Caco-2 (cell line): ENCODE measurements at regions not wholly inside any gene's neighbourhood (a gene's known extent, or its start where the extent isn't known, plus 50 kb on each side); places are given as distances from the start of the nearest gene placed in this dataset.

Source experiments
- BruUV-seq: library from RNA; stranded (reverse); fragments of 400-500 nt; replicated peaks from 2 replicates; lab custom pipeline; 2021; lab: Mats Ljungman, UMichigan
- CTCF ChIA-PET: fragments of 300-600 bp; sonication (Branson Sonifier 250); formaldehyde crosslinking; loops from one replicate; lab custom pipeline; 2022; ENCODE audit warnings: antibody characterized with exemption; lab: Charles Lee
- POLR2A ChIA-PET: fragments of 300-600 bp; sonication (Branson Sonifier 250); formaldehyde crosslinking; loops from one replicate; lab custom pipeline; 2022; ENCODE audit warnings: antibody characterized with exemption; lab: Charles Lee
- DNase-seq, 2 experiments: peaks; one replicate each; pipeline versions ENCODE4 v3.0.0 to v3.0.0-alpha.2; 2020 to 2022
- H3K27me3 ChIP-seq: replicated peaks from 2 replicates; pipeline ENCODE4 v1.6.0; 2011; ENCODE audit warnings: low read length; ENCODE audit not compliant: control insufficient read depth, insufficient read depth
- H3K36me3 ChIP-seq: 2 replicates; pipeline ENCODE4 v1.5.1; 2011; ENCODE audit warnings: low read length; ENCODE audit not compliant: control insufficient read depth, insufficient read depth
- H3K4me1 ChIP-seq: fragments of 250-450 bp; sonication (Bioruptor Pico); 2 replicates; pipeline ENCODE4 v1.5.1; 2020; ENCODE audit warnings: mild to moderate bottlenecking
- H3K4me3 ChIP-seq: 2 replicates; pipeline ENCODE4 v1.5.1; 2011; ENCODE audit warnings: low read depth, mild to moderate bottlenecking, control low read depth, low read length
- H3K9me3 ChIP-seq: fragments of 250-450 bp; sonication (Bioruptor Pico); 2 replicates; pipeline ENCODE4 v1.5.1; 2020; ENCODE audit warnings: mild to moderate bottlenecking, moderate library complexity
- H3K27ac Mint-ChIP-seq: one replicate; pipeline ENCODE4 v1.8.0; 2022; ENCODE audit warnings: mixed read lengths; ENCODE audit not compliant: unreplicated experiment
- H3K27me3 Mint-ChIP-seq: one replicate; pipeline ENCODE4 v1.8.0; 2022; ENCODE audit warnings: mixed read lengths; ENCODE audit not compliant: insufficient read depth, unreplicated experiment
- H3K36me3 Mint-ChIP-seq: one replicate; pipeline ENCODE4 v1.8.0; 2022; ENCODE audit warnings: mild to moderate bottlenecking, mixed read lengths; ENCODE audit not compliant: insufficient read depth, unreplicated experiment
- H3K4me1 Mint-ChIP-seq: one replicate; pipeline ENCODE4 v1.8.0; 2022; ENCODE audit warnings: low read depth, mixed read lengths; ENCODE audit not compliant: unreplicated experiment
- H3K4me3 Mint-ChIP-seq: one replicate; pipeline ENCODE4 v1.8.0; 2022; ENCODE audit warnings: mild to moderate bottlenecking, moderate library complexity, mixed read lengths; ENCODE audit not compliant: unreplicated experiment
- H3K9me3 Mint-ChIP-seq: one replicate; pipeline ENCODE4 v1.8.0; 2022; ENCODE audit warnings: mixed read lengths; ENCODE audit not compliant: unreplicated experiment
- intact Hi-C: fragments of 100-400 bp; cut with micrococcal nuclease; formaldehyde crosslinking; loops from one replicate; pipeline ENCODE4 v1.10.0; 2022; ENCODE audit not compliant: unreplicated experiment
- TF ChIP-seq, protein P1 (sequence below), 2 experiments: fragments of 200-600 bp in 1 of 2; IDR thresholded peaks; 1 replicate in 1 of 2; 2 replicates in 1 of 2; pipeline versions ENCODE4 v1.5.1 to v1.8.0; 2011 to 2022; ENCODE audit warnings: antibody characterized with exemption in 1 of 2, control low read depth in 1 of 2, inconsistent platforms in 1 of 2, low read depth in 1 of 2, low read length in 1 of 2, mild to moderate bottlenecking in 1 of 2, moderate library complexity in 1 of 2; ENCODE audit not compliant: insufficient read depth in 1 of 2, severe bottlenecking in 1 of 2, unreplicated experiment in 1 of 2

DNA sequence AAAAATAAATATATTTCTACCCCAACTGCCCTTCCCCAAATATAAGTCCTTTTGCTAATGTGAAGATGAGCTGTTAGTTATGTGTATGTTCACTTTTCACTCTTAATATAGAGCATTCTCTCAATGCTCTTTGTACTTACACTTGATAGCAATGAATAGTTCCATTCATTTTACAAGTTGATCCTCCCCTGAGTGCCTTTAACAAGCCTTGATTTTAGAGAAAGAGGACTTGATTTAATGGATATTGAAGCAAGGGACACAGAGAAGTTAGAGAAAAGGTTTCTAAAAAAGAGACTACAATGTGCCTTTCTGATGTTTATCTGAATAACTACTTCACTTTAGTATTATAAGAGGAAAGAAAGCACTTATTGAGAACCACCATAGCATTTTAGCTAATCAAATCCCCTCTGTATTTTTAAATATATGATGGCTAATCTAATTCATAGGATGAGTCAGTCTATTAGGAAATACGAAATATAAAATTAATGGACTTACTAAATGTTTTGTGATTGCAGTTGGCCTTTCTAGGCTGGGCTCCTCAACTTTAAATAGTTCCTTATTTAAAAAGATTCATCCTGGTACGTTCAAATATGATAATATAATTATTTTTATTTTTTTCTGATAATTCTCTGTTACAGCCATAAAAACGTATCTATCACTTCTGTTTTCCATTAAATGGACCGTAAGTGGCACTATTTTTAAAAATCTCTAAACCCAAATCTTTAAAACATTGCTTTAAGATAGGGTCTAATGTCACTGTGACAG, 1097.8 kb upstream of the SLC10A2 start:
- H3K4me3 Mint-ChIP-seq, result no peak overlapping the region
- no peaks in the 10 kb centered on the region for H3K4me1 Mint-ChIP-seq
- no peaks in the 10 kb centered on the region for H3K27me3 Mint-ChIP-seq
- no peaks in the 10 kb centered on the region for H3K36me3 ChIP-seq
- H3K27me3 ChIP-seq, result no peaks in the 10 kb centered on the region
- ChIA-PET POLR2A (no interaction called here), CTCF (no interaction called here)
- H3K4me3 ChIP-seq, result no peak overlapping the region
- TF ChIP-seq, protein P1, sequence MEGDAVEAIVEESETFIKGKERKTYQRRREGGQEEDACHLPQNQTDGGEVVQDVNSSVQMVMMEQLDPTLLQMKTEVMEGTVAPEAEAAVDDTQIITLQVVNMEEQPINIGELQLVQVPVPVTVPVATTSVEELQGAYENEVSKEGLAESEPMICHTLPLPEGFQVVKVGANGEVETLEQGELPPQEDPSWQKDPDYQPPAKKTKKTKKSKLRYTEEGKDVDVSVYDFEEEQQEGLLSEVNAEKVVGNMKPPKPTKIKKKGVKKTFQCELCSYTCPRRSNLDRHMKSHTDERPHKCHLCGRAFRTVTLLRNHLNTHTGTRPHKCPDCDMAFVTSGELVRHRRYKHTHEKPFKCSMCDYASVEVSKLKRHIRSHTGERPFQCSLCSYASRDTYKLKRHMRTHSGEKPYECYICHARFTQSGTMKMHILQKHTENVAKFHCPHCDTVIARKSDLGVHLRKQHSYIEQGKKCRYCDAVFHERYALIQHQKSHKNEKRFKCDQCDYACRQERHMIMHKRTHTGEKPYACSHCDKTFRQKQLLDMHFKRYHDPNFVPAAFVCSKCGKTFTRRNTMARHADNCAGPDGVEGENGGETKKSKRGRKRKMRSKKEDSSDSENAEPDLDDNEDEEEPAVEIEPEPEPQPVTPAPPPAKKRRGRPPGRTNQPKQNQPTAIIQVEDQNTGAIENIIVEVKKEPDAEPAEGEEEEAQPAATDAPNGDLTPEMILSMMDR (IDR thresholded peaks at IDR 0.05; ENCODE audit: insufficient read depth in 1 of 2, low read depth in 1 of 2, low read length in 1 of 2, severe bottlenecking in 1 of 2, unreplicated experiment in 1 of 2), result no peak
- no peaks in the 10 kb centered on the region for H3K36me3 Mint-ChIP-seq
- no peak for DNase-seq
- H3K4me1 ChIP-seq, result no peaks in the 10 kb centered on the region
- no peak overlapping the region for H3K27ac Mint-ChIP-seq
- H3K9me3 ChIP-seq, result no peaks in the 10 kb centered on the region
- H3K9me3 Mint-ChIP-seq, result no peaks in the 10 kb centered on the region
- intact Hi-C loops, result no loop called here
- BruUV-seq, result no TSS peak

DNA sequence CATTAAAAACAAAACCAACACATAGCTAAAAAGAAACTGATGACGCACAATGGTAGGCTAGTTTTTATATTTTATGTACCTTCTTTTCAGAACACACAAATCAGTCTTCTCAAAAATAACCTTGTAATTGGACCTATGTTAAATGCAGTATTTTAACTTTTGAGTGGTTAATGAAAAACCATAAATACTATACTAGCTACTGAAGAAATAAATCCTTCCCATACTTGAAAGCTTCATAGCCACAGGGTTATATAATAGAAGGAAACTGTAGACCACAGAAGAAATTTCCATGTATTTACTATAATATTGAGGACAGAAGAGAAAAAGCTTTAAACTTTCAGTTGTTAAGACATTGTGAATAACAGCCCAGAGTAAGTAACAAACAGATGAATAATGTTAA, 1094.3 kb upstream of the SLC10A2 start:
- ChIA-PET CTCF (no interaction called here), POLR2A (no interaction called here)
- BruUV-seq, result no TSS peak
- no peak for DNase-seq
- no peak overlapping the region for H3K4me3 Mint-ChIP-seq
- intact Hi-C loops, result no loop called here
- H3K36me3 Mint-ChIP-seq, result no peaks in the 10 kb centered on the region
- Histone ChIP-seq H3K27me3 (no peaks in the 10 kb centered on the region), H3K9me3 (no peaks in the 10 kb centered on the region), H3K4me1 (no peaks in the 10 kb centered on the region), H3K36me3 (no peaks in the 10 kb centered on the region), H3K4me3 (no peak overlapping the region)
- no peaks in the 10 kb centered on the region for H3K27me3 Mint-ChIP-seq
- TF ChIP-seq, protein P1 (IDR thresholded peaks at IDR 0.05; ENCODE audit: insufficient read depth in 1 of 2, low read depth in 1 of 2, low read length in 1 of 2, severe bottlenecking in 1 of 2, unreplicated experiment in 1 of 2), result no peak
- H3K4me1 Mint-ChIP-seq, result no peaks in the 10 kb centered on the region
- H3K9me3 Mint-ChIP-seq, result no peaks in the 10 kb centered on the region
- H3K27ac Mint-ChIP-seq, result no peak overlapping the region

DNA sequence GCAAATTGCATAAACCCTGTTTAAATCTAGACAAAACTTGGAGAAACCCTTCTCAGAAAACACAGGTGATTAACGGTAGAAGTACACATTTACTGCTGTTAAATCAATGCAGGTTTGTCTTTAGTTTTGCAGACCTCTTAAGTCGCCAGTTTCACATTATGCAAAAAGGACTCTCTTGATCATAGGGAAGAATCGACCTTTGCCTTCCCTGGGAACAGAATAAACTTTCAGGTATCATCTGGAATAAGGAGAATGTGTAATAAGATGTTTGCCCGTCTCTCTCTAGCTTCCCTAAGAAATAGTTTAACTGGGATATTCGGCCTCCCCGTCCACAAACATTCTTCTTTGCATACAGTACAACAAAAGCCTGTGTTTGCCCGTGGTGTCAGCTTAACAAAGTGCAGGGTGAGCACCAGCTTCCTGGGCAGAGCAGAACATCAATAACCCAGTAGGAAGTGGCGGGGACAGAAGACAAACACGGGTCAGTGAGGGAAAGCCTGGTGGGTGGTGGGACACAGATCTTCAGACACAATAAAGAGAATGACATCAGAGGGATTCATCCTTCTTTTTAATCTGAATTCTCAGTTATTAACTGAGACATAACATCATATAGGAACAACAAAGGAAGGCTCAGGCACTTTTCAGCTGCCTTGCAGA, 1077.7 kb upstream of the SLC10A2 start:
- no peaks in the 10 kb centered on the region for H3K9me3 ChIP-seq
- POLR2A ChIA-PET, result no interaction called here
- TF ChIP-seq, protein P1 (IDR thresholded peaks at IDR 0.05; ENCODE audit: insufficient read depth in 1 of 2, low read depth in 1 of 2, low read length in 1 of 2, severe bottlenecking in 1 of 2, unreplicated experiment in 1 of 2), result no peak
- DNase-seq, result no peak
- Mint-ChIP-seq H3K36me3 (no peaks in the 10 kb centered on the region), H3K27ac (no peak overlapping the region), H3K27me3 (no peaks in the 10 kb centered on the region), H3K4me3 (no peak overlapping the region), H3K9me3 (no peaks in the 10 kb centered on the region), H3K4me1 (peaks cover 6% of the 10 kb centered on the region)
- H3K27me3 ChIP-seq, result no peaks in the 10 kb centered on the region; the same call in 1 of the 2 replicates
- H3K4me1 ChIP-seq, result no peaks in the 10 kb centered on the region
- H3K36me3 ChIP-seq, result no peaks in the 10 kb centered on the region
- CTCF ChIA-PET, result no interaction called here
- intact Hi-C loops, result no loop called here
- H3K4me3 ChIP-seq, result no peak overlapping the region
- BruUV-seq, result no TSS peak
